T-helper 9 cell (primary cell): ENCODE measurements at regions not wholly inside any gene's neighbourhood (a gene's known extent, or its start where the extent isn't known, plus 50 kb on each side); places are given as distances from the start of the nearest gene placed in this dataset.
"Not testable (repeated sequence)": the region's sequence is repeated elsewhere in the genome, so short reads cannot be mapped to it uniquely, and the experiment has no call there.

Source experiments
- DNase-seq: peaks from one replicate; pipeline ENCODE4 v3.0.0-alpha.2; 2020

GRCh38 chr3:11739706-11740105 is 96.0 kb upstream of the VGLL4 start:
- no peak for DNase-seq

GRCh38 chr3:11739123-11739522 is 95.4 kb upstream of the VGLL4 start:
- no peak for DNase-seq

GRCh38 chr3:11737742-11738141 is 94.0 kb upstream of the VGLL4 start:
- DNase-seq, result no peak

- no peak for DNase-seq
These were observed 92.6 kb upstream of the VGLL4 start for GRCh38 chr3:11736136-11736833.

GRCh38 chr3:11735638-11736037 is 91.9 kb upstream of the VGLL4 start:
- no peak for DNase-seq

- not testable (repeated sequence) for DNase-seq
These were observed 91.4 kb upstream of the VGLL4 start for GRCh38 chr3:11735111-11735510.

- no peak for DNase-seq
These were observed 90.2 kb upstream of the VGLL4 start for GRCh38 chr3:11733914-11734313.

GRCh38 chr3:11727207-11727606 is 83.5 kb upstream of the VGLL4 start:
- no peak for DNase-seq

- no peak for DNase-seq
These were observed 82.4 kb upstream of the VGLL4 start for GRCh38 chr3:11726146-11726545.

GRCh38 chr3:11725340-11725641 is 81.6 kb upstream of the VGLL4 start:
- not testable (repeated sequence) for DNase-seq

- no peak for DNase-seq
These were observed 81.1 kb upstream of the VGLL4 start for GRCh38 chr3:11724615-11725339.

GRCh38 chr3:11721479-11721878 is 77.8 kb upstream of the VGLL4 start:
- DNase-seq, result no peak

GRCh38 chr3:11720917-11721411 is 77.2 kb upstream of the VGLL4 start:
- no peak for DNase-seq

GRCh38 chr3:11720304-11720898 is 76.7 kb upstream of the VGLL4 start:
- DNase-seq, result peak; percentile 35

GRCh38 chr3:11719406-11720303 is 75.9 kb upstream of the VGLL4 start:
- DNase-seq, result peak; percentile 75

- DNase-seq, result peak; percentile 10
These were observed 75.1 kb upstream of the VGLL4 start for GRCh38 chr3:11718637-11719405.

- no peak for DNase-seq
These were observed 74.3 kb upstream of the VGLL4 start for GRCh38 chr3:11717768-11718636.

- no peak for DNase-seq
These were observed 73.6 kb upstream of the VGLL4 start for GRCh38 chr3:11717301-11717700.

GRCh38 chr3:11716573-11717290 is 73.0 kb upstream of the VGLL4 start:
- no peak for DNase-seq

- DNase-seq, result no peak
These were observed 69.5 kb upstream of the VGLL4 start for GRCh38 chr3:11713171-11713570.
